IPS DF 19.7 (cell line): ENCODE measurements at regions not wholly inside any gene's neighbourhood (a gene's known extent, or its start where the extent isn't known, plus 50 kb on each side); places are given as distances from the start of the nearest gene placed in this dataset.
A peak's percentile ranks its signal among the peaks of the same experiment; 100 is the strongest.
"Not testable (repeated sequence)": the region's sequence is repeated elsewhere in the genome, so short reads cannot be mapped to it uniquely, and the experiment has no call there.

ENCODE experiments used
- DNase-seq: peaks from one replicate; pipeline ENCODE4 v3.0.0-alpha.2; 2013; ENCODE audit warnings: low read depth, low spot score

DNA sequence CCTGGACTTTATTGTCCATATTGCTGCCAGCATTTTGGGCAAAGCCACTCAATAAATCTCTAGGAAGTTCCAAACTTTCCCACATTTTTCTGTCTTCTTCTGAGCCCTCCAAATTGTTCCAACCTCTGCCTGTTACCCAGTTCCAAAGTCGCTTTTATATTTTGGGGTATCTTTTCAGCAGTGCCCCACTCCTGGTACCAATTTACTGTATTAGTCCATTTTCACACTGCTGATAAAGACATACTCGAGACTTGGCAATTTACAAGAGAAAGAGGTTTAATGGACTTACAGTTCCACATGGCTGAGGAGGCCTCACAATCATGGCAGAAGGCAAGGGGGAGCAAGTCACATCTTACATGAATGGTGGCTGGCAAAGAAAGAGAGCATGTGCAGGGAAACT is 53.4 kb downstream of the AHSP start:
- not testable (repeated sequence) for DNase-seq

DNA sequence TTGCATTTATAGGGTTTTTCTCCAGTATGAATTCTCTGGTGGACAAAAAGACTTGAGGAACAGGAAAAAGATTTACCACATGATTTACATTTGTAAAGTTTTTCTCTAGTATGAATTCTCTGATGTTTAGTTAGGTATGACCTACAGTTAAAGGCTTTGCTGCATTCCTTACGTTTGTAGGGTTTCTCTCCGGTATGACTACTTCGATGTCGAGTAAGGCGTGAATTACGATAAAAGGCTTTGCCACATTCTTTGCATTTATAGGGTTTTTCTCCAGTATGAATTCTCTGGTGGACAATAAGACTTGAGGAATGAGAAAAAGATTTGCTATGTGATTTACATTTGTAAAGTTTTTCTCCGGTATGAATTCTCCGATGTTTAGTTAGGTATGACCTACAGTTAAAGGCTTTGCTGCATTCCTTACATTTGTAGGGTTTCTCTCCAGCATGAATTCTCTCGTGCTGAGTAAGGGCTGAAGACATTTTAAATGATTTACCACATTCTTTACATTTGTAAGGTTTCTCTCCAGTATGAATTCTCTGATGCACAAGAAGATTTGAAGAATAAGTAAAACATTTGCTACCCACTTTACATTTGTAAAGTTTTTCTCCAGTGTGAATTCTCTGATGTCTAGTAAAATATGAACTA is 74.2 kb downstream of the AHSP start:
- DNase-seq = not testable (repeated sequence)

DNA sequence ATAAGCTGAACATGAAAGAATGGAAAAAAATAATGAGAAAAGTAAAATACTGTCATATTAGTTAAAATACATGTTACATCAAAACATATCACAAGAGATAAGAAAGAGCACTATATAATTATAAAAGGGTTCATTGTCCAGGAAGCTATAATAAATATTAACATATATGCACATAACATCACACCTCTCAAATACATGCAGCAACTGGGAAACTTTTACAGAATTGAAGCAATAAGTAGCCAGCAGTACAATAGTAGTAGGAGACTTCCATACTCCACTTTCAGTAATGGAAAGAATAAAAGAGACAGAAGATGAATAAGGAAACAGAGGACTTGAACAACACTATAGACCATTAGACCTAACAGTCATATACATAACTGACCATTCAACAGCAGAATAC is 90.4 kb downstream of the AHSP start:
- DNase-seq = no peak

DNA sequence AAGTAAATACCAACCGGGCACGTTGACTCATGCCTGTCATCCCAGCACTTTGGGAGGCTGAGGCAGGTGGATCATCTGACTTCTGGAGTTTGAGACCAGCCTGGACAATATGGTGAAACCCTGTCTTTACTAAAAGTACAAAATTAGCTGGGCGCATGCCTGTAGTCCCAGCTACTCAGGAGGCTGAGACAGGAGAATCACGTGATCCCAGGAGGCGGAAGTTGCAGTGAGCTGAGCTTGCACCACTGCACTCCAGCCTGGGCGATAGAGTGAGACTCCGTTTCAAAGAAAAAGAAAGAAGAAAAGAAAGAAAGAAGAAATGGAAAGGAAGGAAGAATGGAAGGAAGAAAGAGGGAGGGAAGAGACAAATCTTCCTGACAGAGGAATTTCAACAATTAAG is 108.7 kb downstream of the AHSP start:
- DNase-seq = no peak

DNA sequence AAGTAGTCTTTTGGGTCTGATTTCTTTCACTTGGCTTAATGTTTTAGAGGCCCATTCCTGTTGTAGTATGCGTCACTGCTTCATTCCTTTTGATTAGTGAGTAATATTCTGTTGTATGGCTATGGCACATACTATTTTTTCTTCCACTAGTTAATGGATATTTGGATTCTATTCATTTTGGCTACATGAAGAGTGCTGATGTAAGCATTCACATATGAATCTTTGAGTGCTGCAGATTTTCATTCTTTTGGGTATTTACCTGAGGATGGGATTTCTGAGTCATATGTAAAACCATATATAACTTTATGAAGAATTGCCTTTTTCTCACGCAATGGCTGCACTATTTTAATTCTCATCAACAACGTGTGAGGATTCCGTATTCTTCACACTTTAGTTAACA is 113.6 kb downstream of the AHSP start:
- no peak for DNase-seq

DNA sequence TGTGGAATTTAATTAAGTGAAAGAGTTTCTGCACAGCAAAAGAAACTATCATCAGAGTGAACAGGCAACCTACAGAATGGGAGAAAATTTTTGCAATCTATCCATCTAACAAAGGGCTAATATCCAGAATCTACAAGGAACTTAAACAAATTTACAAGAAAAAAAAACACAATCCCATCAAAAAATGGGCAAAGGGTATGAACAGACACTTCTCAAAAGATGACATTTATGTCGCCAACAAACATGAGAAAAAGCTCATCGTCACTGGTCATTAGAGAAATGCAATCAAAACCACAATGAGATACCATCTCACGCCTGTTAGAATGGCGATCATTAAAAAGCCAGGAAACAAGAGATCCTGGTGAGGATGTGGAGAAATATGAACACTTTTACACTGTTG is 128.0 kb downstream of the AHSP start:
- DNase-seq = not testable (repeated sequence)

- no peak for DNase-seq
Measured at GRCh38 chr16:31664683-31665482, 137.2 kb downstream of the AHSP start.

GRCh38 chr16:31674686-31675085 is 147.0 kb downstream of the AHSP start:
- DNase-seq = no peak

- DNase-seq = no peak
Measured at GRCh38 chr16:31676731-31677130, 149.0 kb downstream of the AHSP start.

DNA sequence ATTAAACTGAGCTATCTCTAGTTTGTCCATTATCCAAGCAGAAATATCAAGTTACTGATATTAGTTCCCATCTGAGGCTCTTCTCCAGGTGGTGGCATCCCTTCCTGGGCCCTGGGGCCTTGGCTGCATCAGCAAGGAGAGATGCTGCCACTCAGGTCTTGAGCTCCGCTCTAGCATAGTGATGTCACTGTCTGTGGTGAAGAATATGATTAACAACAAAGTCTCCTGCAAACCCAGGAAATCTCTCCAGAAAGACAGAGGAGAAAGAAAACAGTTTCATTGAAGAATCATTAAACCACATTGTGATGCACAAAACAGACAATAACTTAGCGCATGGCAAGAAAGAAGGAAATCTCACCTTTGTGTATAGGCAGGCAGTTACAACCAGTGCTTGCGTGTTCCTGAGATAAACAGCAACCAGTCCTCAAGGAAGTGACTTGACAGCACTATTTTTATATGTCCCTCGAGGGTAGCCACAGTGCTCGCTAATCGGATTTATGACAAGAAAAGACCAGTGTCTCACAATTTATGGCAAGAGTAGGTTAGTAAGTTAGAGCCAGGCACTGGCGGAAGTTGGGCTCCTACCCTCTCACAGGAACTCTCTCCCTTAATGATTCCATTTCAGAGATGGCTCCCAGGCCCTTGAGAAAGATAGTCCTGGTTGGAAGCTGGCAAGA is 151.1 kb downstream of the AHSP start:
- no peak for DNase-seq

DNA sequence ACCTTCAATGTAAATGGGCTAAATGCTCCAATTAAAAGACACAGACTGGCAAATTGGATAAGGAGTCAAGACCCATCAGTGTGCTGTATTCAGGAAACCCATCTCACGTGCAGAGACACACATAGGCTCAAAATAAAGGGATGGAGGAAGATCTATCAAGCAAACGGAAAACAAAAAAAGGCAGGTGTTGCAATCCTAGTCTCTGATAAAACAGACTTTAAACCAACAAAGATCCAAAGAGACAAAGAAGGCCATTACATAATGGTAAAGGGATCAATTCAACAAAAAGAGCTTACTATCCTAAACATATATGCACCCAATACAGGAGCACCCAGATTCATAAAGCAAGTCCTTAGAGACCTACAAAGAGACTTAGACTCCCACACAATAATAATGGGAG is 161.6 kb downstream of the AHSP start:
- not testable (repeated sequence) for DNase-seq

DNA sequence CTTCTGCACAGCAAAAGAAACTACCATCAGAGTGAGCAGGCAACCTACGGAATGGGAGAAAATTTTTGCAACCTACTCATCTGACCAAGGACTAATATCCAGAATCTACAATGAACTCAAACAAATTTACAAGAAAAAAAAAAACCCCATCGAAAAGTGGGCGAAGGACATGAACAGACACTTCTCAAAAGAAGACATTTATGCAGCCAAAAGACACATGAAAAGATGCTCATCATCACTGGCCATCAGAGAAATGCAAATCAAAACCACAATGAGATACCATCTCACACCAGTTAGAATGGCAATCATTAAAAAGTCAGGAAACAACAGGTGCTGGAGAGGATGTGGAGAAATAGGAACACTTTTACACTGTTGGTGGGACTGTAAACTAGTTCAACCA is 164.6 kb downstream of the AHSP start:
- not testable (repeated sequence) for DNase-seq

GRCh38 chr16:31693733-31694132 is 166.0 kb downstream of the AHSP start:
- no peak for DNase-seq

DNA sequence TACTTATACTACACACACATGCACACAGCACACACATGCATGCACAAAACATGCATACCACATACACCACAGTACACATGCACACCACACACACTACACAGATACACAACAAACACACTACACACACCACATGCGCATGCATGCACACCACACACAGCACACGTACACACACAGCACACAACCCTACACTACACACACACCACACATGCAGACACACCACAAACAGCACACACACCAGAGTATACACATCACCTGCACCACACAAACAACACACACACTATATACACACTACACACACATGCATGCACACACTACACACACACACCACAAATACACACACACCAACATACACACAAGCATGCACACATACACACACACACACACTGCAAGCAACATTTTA is 166.8 kb downstream of the AHSP start:
- DNase-seq = no peak

GRCh38 chr16:31695667-31696066 is 168.0 kb downstream of the AHSP start:
- DNase-seq = no peak

DNA sequence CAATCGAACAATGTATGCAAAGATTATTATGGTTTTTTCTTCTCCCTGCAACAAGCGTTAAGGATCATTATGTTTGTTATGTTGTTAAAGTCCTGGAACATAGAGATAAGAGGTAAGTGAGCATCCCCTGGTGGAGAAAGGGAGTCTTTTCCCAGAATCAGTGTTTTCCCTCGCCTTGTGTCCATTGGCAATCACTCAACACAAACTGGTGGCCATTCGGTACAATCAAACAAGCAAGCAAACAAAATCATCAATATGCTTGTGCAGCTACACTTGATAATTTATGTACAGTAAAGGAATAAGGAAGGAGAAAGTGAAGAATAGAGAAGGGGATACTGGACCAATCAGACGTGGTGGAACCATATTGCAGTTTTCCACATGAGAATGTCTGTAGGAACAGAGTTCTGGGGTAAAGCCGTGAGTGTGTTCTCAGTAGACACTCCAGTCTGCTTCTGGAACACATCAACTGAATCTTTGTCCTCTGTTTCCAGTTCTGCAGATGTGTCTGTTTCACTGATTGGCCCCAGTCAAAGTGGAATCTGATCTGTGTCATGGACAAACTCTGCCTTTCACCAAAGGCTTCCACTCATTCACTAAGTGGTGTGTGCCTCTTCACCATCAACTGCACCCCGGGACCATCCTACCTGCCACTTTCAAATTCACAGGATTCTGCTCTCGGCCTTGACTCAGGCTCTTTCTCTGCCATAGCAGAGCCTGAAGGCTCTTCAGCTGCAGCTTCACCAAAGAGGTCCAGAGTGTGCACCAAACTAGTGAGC is 169.5 kb downstream of the AHSP start:
- DNase-seq = no peak

DNA sequence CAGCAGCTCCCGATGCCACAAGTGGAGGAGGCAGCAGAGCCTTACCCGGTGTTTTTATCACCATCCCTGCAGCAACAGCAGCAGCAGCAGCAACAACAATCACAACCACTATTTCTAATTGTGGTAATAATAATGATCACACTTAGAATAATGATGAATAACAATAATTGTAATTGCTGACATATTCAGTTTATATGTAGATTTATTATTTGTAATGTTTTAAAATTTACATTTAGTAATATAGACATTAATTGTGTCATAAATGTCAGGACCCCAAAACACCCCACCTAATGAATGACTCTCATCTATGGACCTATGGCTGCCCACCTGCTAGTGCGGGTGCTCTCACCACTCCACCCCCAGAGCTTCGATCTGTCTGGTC is 170.0 kb downstream of the AHSP start:
- DNase-seq = no peak

GRCh38 chr16:31698901-31699300 is 171.2 kb downstream of the AHSP start:
- no peak for DNase-seq

DNA sequence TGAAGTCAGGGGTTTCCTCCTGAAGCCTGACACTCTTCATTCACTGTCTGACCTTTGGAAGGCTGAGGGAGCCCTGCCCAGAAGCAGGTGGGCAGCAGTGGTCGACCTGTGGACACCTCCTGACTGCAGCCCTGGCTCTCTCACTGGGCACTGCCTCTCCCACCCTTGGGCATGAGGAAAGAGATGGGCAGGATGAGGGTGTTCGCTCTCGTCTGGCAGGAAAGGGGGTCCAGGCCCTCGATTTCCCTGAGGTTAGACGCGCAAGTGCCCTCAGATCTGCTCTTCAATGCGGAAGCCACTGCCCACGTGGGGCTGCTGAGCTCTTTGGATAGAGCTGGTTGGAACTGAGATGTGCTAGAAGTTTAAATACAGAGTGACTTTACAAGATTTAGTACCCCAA is 171.9 kb downstream of the AHSP start:
- no peak for DNase-seq

DNA sequence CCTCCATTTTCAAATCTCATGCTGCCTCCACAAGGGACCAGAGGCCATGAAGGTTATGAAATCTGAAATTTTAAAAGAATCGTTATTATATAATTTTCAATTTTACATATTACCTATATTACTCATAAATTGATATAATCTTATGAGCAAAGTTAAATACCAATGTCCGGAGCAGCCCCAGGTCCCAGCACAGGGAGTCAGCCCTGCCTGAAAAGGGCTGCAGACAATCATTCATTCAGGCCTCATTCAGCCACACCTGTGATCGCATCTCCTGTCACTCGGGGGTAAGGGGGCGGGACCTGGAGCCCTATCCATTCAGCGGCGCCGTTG is 172.5 kb downstream of the AHSP start:
- DNase-seq = no peak

DNA sequence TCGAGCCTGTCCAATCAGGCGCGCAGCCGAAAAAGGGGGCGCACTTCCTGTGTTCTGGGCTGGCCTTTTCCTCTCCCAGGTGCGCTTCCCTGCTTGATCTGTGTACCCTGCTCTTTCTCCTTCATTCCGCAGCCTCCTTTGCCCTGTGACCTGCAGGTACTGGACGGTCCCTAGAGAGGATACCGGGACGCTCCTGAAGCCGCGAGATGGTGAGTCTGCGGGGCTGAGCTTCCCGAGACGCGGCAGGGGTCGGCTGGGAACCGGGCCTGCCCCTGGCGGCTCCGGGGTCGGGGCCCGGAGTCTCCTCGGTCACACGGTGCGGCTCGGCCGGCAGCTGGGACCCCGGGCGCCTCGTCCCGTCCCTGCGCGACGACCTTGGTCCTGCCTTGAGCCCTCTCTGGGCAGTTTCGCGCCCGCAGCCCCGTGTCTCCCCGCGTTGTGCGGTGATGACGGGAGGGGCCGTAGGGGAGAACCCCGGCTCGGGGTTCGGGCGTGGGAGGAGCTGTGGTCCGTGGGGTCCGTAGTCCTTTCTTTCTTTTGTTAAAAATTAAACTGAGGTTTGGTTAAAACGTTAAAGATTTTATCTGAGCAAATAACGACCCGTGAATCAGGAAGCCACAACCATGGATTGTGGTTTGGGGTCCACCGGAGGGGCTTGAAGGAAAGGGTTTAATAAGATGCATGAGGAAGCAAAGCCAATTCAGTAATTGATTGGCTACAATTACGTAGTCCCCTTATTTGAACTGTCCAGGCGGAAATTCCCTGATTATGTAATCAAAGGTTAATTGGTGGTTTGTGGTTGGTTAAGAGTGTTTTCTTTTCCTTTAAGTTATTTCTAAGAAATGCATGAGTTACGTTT is 172.8 kb upstream of the ZNF267 start:
- peak; percentile 68 for DNase-seq
